ENCODE measurements at regions not wholly inside any gene's neighbourhood (a gene's known extent, or its start where the extent isn't known, plus 50 kb on each side); places are given as distances from the start of the nearest gene placed in this dataset.

DNA sequence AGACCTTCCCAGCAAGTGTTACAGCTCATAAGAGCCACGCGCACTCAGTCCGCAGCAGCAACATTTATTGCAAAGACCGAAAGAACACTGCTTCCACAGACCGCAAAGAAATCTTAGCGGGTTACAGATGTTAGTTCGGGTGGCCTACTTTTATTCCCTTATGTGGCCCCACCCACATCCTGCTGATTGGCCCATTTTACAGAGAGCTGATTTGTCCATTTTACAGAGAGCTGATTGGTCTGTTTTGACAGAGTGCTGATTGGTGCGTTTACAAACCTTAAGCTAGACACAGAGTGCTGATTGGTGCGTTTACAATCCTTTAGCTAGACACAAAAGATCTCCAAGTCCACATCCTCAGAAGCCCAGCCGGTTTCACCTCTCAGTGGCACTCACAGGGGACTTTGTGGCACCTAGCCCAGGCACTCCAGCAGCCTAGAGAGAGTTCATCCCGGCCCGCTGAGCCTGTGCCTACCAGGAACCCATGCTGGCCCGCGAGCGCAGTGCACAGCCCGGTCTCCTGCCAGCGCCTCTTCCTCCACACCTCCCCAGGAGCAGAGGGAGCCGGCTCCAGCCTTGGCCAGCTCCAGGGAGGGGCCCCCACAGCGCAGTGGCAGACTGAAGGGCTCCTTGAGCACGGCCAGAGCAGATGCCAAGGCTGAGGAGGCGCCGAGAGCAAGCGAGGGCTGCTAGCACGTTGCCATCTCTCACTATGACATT, 244.3 kb upstream of the TSHZ2 start:
- H3K4me3 ChIP-seq (ENCODE audit: low read depth, low read length), result no peak overlapping the region
- TF ChIP-seq, protein P1, sequence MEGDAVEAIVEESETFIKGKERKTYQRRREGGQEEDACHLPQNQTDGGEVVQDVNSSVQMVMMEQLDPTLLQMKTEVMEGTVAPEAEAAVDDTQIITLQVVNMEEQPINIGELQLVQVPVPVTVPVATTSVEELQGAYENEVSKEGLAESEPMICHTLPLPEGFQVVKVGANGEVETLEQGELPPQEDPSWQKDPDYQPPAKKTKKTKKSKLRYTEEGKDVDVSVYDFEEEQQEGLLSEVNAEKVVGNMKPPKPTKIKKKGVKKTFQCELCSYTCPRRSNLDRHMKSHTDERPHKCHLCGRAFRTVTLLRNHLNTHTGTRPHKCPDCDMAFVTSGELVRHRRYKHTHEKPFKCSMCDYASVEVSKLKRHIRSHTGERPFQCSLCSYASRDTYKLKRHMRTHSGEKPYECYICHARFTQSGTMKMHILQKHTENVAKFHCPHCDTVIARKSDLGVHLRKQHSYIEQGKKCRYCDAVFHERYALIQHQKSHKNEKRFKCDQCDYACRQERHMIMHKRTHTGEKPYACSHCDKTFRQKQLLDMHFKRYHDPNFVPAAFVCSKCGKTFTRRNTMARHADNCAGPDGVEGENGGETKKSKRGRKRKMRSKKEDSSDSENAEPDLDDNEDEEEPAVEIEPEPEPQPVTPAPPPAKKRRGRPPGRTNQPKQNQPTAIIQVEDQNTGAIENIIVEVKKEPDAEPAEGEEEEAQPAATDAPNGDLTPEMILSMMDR (IDR thresholded peaks at IDR 0.05; ENCODE audit: borderline replicate concordance, insufficient read depth, low read depth, low read length), result no peak

DNA sequence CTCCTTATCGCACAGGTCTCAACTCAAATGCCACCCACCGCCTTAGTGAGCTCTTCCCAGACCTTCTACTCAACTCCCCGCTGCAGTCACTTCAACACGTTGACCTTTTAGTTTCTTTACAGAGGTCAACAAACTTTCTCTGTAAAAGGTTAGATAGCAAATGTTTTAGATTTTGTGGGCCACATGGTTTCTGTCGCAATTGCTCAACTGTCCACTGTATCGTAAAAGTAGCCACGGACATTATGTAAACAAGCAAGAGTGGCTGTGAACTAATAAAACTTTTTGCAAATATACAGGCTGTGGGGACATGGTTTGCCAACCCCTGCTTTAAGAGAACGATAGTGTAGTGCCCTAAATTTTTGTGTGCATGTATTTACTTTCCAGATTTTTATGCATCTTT, 247.6 kb upstream of the TSHZ2 start:
- H3K4me3 ChIP-seq (ENCODE audit: low read depth, low read length), result no peak overlapping the region
- TF ChIP-seq, protein P1 (IDR thresholded peaks at IDR 0.05; ENCODE audit: borderline replicate concordance, insufficient read depth, low read depth, low read length), result no peak

DNA sequence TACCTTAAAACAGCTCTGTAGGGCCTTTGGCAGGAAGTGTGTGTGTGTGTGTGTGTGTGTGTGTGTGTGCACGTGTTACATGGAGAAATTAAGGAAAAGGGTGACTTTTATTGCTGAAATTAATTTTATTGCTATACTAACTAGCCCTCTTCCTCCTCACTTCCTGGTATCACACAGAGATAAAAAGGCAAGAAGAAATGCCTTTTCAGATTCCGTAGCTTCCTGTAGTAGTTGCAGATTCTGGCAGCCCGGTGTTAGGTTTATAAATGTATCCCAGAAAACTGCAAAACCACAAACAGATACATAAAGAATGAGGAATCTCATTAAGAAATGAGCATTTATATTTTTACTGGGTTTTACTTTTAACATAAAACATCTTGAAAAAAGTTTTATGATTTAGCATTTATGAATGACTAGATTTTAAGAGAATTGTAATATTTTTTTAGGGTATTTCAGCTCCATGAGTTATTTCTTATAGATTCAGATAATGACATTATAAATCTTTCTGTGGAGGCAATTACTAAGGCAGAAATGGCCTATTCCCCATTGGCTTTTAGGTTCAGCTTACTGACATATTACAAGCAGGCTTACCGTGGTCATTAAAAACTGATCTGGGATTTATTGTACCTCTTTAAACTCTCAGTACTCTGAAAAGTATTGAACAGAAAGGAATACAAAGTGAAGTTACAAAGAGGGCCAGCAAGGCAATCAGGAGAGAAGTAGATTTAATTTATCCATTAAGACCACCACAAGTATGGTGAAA, 249.1 kb upstream of the TSHZ2 start:
- no peak overlapping the region for H3K4me3 ChIP-seq (ENCODE audit: low read depth, low read length)
- TF ChIP-seq, protein P1 (IDR thresholded peaks at IDR 0.05; ENCODE audit: borderline replicate concordance, insufficient read depth, low read depth, low read length), result no peak

DNA sequence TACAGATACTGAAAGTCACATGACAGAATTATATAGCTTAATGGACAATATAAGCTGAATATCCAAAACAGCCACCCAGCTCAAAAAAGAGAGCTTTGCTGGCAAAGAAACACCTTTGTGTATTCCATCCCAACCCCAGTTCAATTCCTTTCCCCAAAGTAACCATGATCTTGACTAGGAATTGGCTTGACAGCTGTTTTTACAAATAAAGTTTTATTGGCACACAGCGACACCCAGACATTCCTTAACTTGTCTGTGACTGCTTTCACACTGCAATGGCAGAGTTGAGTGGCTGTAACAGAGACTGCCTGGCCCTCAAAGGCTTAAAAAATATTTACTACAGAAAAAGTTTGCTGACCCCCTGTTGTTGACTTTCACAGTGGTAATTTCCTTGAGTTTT, 264.0 kb upstream of the TSHZ2 start:
- TF ChIP-seq, protein P1 (IDR thresholded peaks at IDR 0.05; ENCODE audit: borderline replicate concordance, insufficient read depth, low read depth, low read length), result no peak
- H3K4me3 ChIP-seq (ENCODE audit: low read depth, low read length), result no peak overlapping the region

DNA sequence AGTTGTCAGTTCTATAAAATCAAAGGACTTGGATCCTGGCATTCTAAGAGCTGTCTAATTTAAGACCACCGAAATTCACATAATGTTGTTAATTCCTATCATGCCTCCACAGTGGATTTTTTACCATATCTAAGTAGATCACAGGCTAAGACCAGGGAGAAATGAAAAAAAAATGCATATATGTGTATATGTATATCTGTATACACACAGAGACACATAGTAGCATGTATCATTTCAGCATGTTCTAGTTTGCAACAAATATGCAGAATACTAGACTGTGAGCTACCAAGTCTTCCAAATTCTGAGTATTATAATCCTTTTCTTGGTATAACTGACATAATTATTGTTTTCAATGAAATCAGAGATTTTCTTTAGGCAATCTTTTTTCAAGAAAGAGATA, 267.6 kb upstream of the TSHZ2 start:
- TF ChIP-seq, protein P1 (IDR thresholded peaks at IDR 0.05; ENCODE audit: borderline replicate concordance, insufficient read depth, low read depth, low read length), result no peak
- no peak overlapping the region for H3K4me3 ChIP-seq (ENCODE audit: low read depth, low read length)

DNA sequence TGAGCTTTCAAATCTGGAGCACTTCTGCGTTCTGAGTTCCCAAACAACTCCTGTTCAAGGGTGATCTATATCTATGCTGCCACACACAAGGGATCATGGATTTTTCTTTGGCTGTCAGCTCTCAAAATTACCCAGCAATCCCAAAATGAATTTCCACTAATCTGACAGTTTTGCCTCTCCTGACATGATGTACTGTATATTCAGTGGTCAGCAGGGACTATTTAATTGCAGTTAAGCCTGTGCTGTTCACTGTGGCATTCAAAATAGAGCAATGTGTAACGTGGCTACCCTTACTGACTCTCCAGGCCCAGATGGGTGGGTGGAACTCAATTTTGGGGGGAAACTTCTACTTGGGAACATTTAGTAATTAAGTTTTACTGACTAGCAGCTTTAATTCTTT, 283.8 kb upstream of the TSHZ2 start:
- TF ChIP-seq, protein P1 (IDR thresholded peaks at IDR 0.05; ENCODE audit: borderline replicate concordance, insufficient read depth, low read depth, low read length), result no peak
- H3K4me3 ChIP-seq (ENCODE audit: low read depth, low read length), result no peak overlapping the region

DNA sequence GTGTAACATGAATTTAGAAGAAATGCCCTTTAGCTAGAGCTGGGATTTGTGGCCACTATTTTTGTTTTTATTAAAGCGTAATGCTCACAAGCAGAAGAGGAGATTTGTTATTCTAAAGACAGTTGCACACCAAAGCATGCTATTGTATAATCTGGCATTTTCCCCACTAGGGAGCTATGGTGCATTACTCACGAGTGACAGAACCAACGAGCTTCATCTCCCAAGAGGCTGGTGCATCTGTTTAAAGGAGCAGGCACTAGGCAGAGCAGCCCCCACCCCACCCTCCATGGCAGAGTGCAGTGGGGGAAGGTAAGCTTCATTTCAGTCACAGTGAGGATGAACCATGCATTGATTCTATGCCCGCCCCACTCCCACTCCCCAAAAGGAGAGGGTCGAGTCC, 287.3 kb upstream of the TSHZ2 start:
- TF ChIP-seq, protein P1 (IDR thresholded peaks at IDR 0.05; ENCODE audit: borderline replicate concordance, insufficient read depth, low read depth, low read length), result no peak
- no peak overlapping the region for H3K4me3 ChIP-seq (ENCODE audit: low read depth, low read length)

All from GM12875 (cell line).